ENCODE measurements at regions not wholly inside any gene's neighbourhood (a gene's known extent, or its start where the extent isn't known, plus 50 kb on each side); places are given as distances from the start of the nearest gene placed in this dataset.

DNA sequence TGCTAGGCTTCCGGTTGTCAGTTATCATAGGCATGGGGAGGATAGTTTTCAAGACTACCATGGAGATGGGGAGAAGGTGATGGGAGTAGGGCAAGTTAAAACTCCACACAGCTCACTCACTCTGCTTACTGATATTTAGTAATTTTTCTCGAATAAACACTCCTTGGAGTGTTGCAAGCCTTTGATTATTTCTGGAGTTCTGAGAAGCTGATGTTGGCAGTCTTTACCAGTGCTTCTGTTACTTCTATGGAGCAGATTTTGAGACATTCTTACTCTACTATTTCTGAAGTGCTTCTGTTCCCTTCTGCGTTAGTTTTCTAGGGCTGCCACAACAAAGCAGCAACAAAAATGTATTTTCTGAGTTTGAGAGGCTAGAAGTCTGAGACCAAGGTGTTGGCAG, 104.4 kb downstream of the CH25H start:
- no peaks in the 10 kb centered on the region for H3K4me1 ChIP-seq (ENCODE audit: control insufficient read depth in 2 of 3, insufficient read depth in 2 of 3, low read depth in 1 of 3, low read length in 3 of 3)
- no peak overlapping the region for H3K9ac ChIP-seq (ENCODE audit: low read length in 3 of 3)
- H3K27ac ChIP-seq (ENCODE audit: low read depth in 2 of 2, low read length in 2 of 2) = no peak overlapping the region
- no peaks in the 10 kb centered on the region for H3K27me3 ChIP-seq (ENCODE audit: control insufficient read depth, insufficient read depth, low read length)
- DNase-seq (no peak), FAIRE-seq (no peak)
- no peaks in the 10 kb centered on the region for H3K36me3 ChIP-seq (ENCODE audit: control insufficient read depth in 2 of 3, insufficient read depth in 3 of 3, low read length in 3 of 3)
- no peak for TF ChIP-seq CTCF (IDR thresholded peaks at IDR 0.05; ENCODE audit: borderline replicate concordance, extremely low read depth, insufficient read depth)
- peaks cover 0 to 1% (median 0%) of the 10 kb centered on the region in 3 donors for H3K9me3 ChIP-seq (ENCODE audit: control insufficient read depth in 2 of 3, insufficient read depth in 1 of 3, low read length in 3 of 3)
- intact Hi-C loops (cut with DNase I) = no loop called here
- H3K4me3 ChIP-seq (ENCODE audit: low read length in 3 of 3) = no peak overlapping the region

GRCh38 chr10:89101943-89102342, 105.2 kb downstream of the CH25H start:
- FAIRE-seq (no peak), DNase-seq (no peak)
- Histone ChIP-seq H3K4me1 (ENCODE audit: control insufficient read depth in 2 of 3, insufficient read depth in 2 of 3, low read depth in 1 of 3, low read length in 3 of 3) (no peaks in the 10 kb centered on the region), H3K27me3 (ENCODE audit: control insufficient read depth, insufficient read depth, low read length) (no peaks in the 10 kb centered on the region), H3K4me3 (ENCODE audit: low read length in 3 of 3) (no peak overlapping the region), H3K27ac (ENCODE audit: low read depth in 2 of 2, low read length in 2 of 2) (no peak overlapping the region), H3K9me3 (ENCODE audit: control insufficient read depth in 2 of 3, insufficient read depth in 1 of 3, low read length in 3 of 3) (no peaks in the 10 kb centered on the region), H3K36me3 (ENCODE audit: control insufficient read depth in 2 of 3, insufficient read depth in 3 of 3, low read length in 3 of 3) (no peaks in the 10 kb centered on the region), H3K9ac (ENCODE audit: low read length in 3 of 3) (no peak overlapping the region)
- no peak for TF ChIP-seq CTCF (IDR thresholded peaks at IDR 0.05; ENCODE audit: borderline replicate concordance, extremely low read depth, insufficient read depth)
- intact Hi-C loops (cut with DNase I) = no loop called here

- Histone ChIP-seq H3K4me1 (ENCODE audit: control insufficient read depth in 2 of 3, insufficient read depth in 2 of 3, low read depth in 1 of 3, low read length in 3 of 3) (no peaks in the 10 kb centered on the region), H3K27ac (ENCODE audit: low read depth in 2 of 2, low read length in 2 of 2) (no peak overlapping the region), H3K9ac (ENCODE audit: low read length in 3 of 3) (no peak overlapping the region), H3K9me3 (ENCODE audit: control insufficient read depth in 2 of 3, insufficient read depth in 1 of 3, low read length in 3 of 3) (no peaks in the 10 kb centered on the region), H3K27me3 (ENCODE audit: control insufficient read depth, insufficient read depth, low read length) (no peaks in the 10 kb centered on the region), H3K36me3 (ENCODE audit: control insufficient read depth in 2 of 3, insufficient read depth in 3 of 3, low read length in 3 of 3) (no peaks in the 10 kb centered on the region), H3K4me3 (ENCODE audit: low read length in 3 of 3) (no peak overlapping the region)
- DNase-seq (no peak), FAIRE-seq (no peak)
- TF ChIP-seq CTCF (IDR thresholded peaks at IDR 0.05; ENCODE audit: borderline replicate concordance, extremely low read depth, insufficient read depth) = no peak
- intact Hi-C loops (cut with DNase I) = no loop called here
Measured at GRCh38 chr10:89100680-89101079, 106.4 kb downstream of the CH25H start.

DNA sequence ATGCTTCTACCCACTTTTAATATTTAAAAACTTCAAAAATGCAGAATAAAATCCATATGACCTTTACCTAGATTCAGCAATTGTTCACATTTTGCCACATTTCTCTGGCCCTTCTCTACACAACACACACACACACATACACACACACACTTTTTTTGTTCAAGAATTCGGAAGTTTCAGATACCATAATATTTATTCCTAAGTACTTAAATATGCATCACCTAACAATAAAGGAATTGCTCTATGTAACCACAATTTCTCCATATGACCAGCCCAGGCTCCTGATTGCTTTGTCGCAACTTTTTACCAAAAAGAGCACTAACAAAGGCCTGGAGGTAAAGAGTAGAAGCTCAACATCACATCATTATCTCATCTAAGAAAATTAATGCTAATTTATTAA, 106.6 kb downstream of the FAS start:
- Histone ChIP-seq H3K27me3 (ENCODE audit: control insufficient read depth, insufficient read depth, low read length) (no peaks in the 10 kb centered on the region), H3K4me3 (ENCODE audit: low read length in 3 of 3) (no peak overlapping the region), H3K9ac (ENCODE audit: low read length in 3 of 3) (no peak overlapping the region), H3K9me3 (ENCODE audit: control insufficient read depth in 2 of 3, insufficient read depth in 1 of 3, low read length in 3 of 3) (no peaks in the 10 kb centered on the region), H3K4me1 (ENCODE audit: control insufficient read depth in 2 of 3, insufficient read depth in 2 of 3, low read depth in 1 of 3, low read length in 3 of 3) (no peaks in the 10 kb centered on the region), H3K36me3 (ENCODE audit: control insufficient read depth in 2 of 3, insufficient read depth in 3 of 3, low read length in 3 of 3) (no peaks in the 10 kb centered on the region), H3K27ac (ENCODE audit: low read depth in 2 of 2, low read length in 2 of 2) (no peak overlapping the region)
- intact Hi-C loops (cut with DNase I) = no loop called here
- no peak for FAIRE-seq
- DNase-seq = no peak
- TF ChIP-seq CTCF (IDR thresholded peaks at IDR 0.05; ENCODE audit: borderline replicate concordance, extremely low read depth, insufficient read depth) = no peak
